H9 (cell line): ENCODE measurements at regions not wholly inside any gene's neighbourhood (a gene's known extent, or its start where the extent isn't known, plus 50 kb on each side); places are given as distances from the start of the nearest gene placed in this dataset.

Source experiments
- DNase-seq: peaks from one replicate; pipeline ENCODE4 v3.0.0-alpha.2; 2017
- H2AFZ ChIP-seq: one replicate; pipeline ENCODE4 v1.6.1; 2013; ENCODE audit warnings: mild to moderate bottlenecking, low read length, control low read depth, moderate library complexity
- H2AK5ac ChIP-seq: 2 replicates; pipeline ENCODE4 v1.6.1; 2013; ENCODE audit warnings: low read length, control low read depth, mixed read lengths; ENCODE audit not compliant: insufficient read length
- H2BK120ac ChIP-seq: one replicate; pipeline ENCODE4 v1.6.1; 2013; ENCODE audit warnings: low read depth, mild to moderate bottlenecking, low read length, control low read depth, inconsistent platforms; ENCODE audit not compliant: poor library complexity, severe bottlenecking
- H2BK12ac ChIP-seq: 2 replicates; pipeline ENCODE4 v1.6.1; 2013; ENCODE audit warnings: low read length, control low read depth, mixed read lengths, low read depth; ENCODE audit not compliant: insufficient read length
- H2BK15ac ChIP-seq: 2 replicates; pipeline ENCODE4 v1.6.1; 2013; ENCODE audit warnings: low read depth, low read length, control low read depth
- H2BK20ac ChIP-seq: one replicate; pipeline ENCODE4 v1.6.1; 2013; ENCODE audit warnings: low read depth, mild to moderate bottlenecking, low read length, control low read depth, inconsistent platforms; ENCODE audit not compliant: poor library complexity, severe bottlenecking
- H2BK5ac ChIP-seq: 2 replicates; pipeline ENCODE4 v1.6.1; 2013; ENCODE audit warnings: low read length, control low read depth, mixed read lengths; ENCODE audit not compliant: insufficient read length
- H3K14ac ChIP-seq: 2 replicates; pipeline ENCODE4 v1.6.1; 2013; ENCODE audit warnings: low read length, control low read depth; ENCODE audit not compliant: insufficient read depth
- H3K18ac ChIP-seq: 2 replicates; pipeline ENCODE4 v1.6.1; 2013; ENCODE audit warnings: low read depth, mild to moderate bottlenecking, mixed read lengths, low read length, control low read depth; ENCODE audit not compliant: insufficient read length
- H3K23ac ChIP-seq: 2 replicates; pipeline ENCODE4 v1.6.1; 2013; ENCODE audit warnings: low read length, control low read depth, mixed read lengths, low read depth; ENCODE audit not compliant: insufficient read length
- H3K23me2 ChIP-seq: 2 replicates; pipeline ENCODE4 v1.6.1; 2013; ENCODE audit warnings: low read depth, mild to moderate bottlenecking, mixed read lengths, low read length, control low read depth; ENCODE audit not compliant: insufficient read length, poor library complexity, severe bottlenecking
- H3K27ac ChIP-seq: 2 replicates; pipeline ENCODE4 v1.5.1; 2013; ENCODE audit warnings: low read length, control low read depth, mixed read lengths, low read depth; ENCODE audit not compliant: insufficient read length
- H3K27me3 ChIP-seq: 2 replicates; pipeline ENCODE4 v1.6.1; 2013; ENCODE audit warnings: low read length, control low read depth, inconsistent platforms; ENCODE audit not compliant: insufficient read depth
- H3K4ac ChIP-seq: 2 replicates; pipeline ENCODE4 v1.6.1; 2013; ENCODE audit warnings: low read depth, mild to moderate bottlenecking, control low read depth, inconsistent platforms, low read length, moderate library complexity
- H3K4me1 ChIP-seq: 2 replicates; pipeline ENCODE4 v1.6.1; 2013; ENCODE audit warnings: low read length, control low read depth, inconsistent platforms; ENCODE audit not compliant: insufficient read depth
- H3K4me2 ChIP-seq: 2 replicates; pipeline ENCODE4 v1.6.1; 2013; ENCODE audit warnings: low read length, control low read depth, mixed read lengths; ENCODE audit not compliant: insufficient read length, insufficient read depth
- H3K56ac ChIP-seq: 2 replicates; pipeline ENCODE4 v1.6.1; 2013; ENCODE audit warnings: low read depth, mild to moderate bottlenecking, mixed read lengths, low read length, control low read depth; ENCODE audit not compliant: insufficient read length
- H3K79me1 ChIP-seq: 2 replicates; pipeline ENCODE4 v1.6.1; 2013; ENCODE audit warnings: low read depth, mild to moderate bottlenecking, moderate library complexity, low read length, control low read depth, inconsistent platforms; ENCODE audit not compliant: insufficient read depth, poor library complexity, severe bottlenecking
- H3K79me2 ChIP-seq: 2 replicates; pipeline ENCODE4 v1.6.1; 2013; ENCODE audit warnings: low read length, control low read depth, inconsistent platforms; ENCODE audit not compliant: insufficient read depth
- H3K9ac ChIP-seq: 2 replicates; pipeline ENCODE4 v1.6.1; 2013; ENCODE audit warnings: low read length, control low read depth, mixed read lengths; ENCODE audit not compliant: insufficient read length; ENCODE audit errors: extremely low read depth
- H3K9me3 ChIP-seq: one replicate; pipeline ENCODE4 v1.6.1; 2013; ENCODE audit warnings: low read depth, low read length, inconsistent platforms; ENCODE audit not compliant: control insufficient read depth
- H3T11ph ChIP-seq: one replicate; pipeline ENCODE4 v1.6.1; 2013; ENCODE audit warnings: mild to moderate bottlenecking, low read length, control low read depth, inconsistent platforms
- H4K20me1 ChIP-seq: one replicate; pipeline ENCODE4 v1.6.1; 2013; ENCODE audit not compliant: control insufficient read depth, insufficient read length, insufficient read depth
- H4K5ac ChIP-seq: 2 replicates; pipeline ENCODE4 v1.6.1; 2013; ENCODE audit warnings: low read depth, mild to moderate bottlenecking, mixed read lengths, low read length, control low read depth; ENCODE audit not compliant: insufficient read length
- H4K8ac ChIP-seq: replicated peaks from 2 replicates; pipeline ENCODE4 v1.6.1; 2013; ENCODE audit warnings: low read length, control low read depth, mixed read lengths, low read depth; ENCODE audit not compliant: insufficient read length
- H4K91ac ChIP-seq: 2 replicates; pipeline ENCODE4 v1.6.1; 2013; ENCODE audit warnings: low read depth, mild to moderate bottlenecking, moderate library complexity, mixed read lengths, low read length, control low read depth; ENCODE audit not compliant: insufficient read length
- H3K27ac Mint-ChIP-seq, 3 experiments: 2 replicates in 2 of 3; 3 replicates in 1 of 3; pipeline ENCODE4 v1.8.0; 2020 to 2021; ENCODE audit warnings: mixed read lengths in 3 of 3, mild to moderate bottlenecking in 1 of 3, moderate library complexity in 1 of 3
- H3K27me3 Mint-ChIP-seq: 2 replicates; pipeline ENCODE4 v1.8.0; 2021; ENCODE audit warnings: low read depth, mild to moderate bottlenecking, moderate library complexity, mixed read lengths
- H3K36me3 Mint-ChIP-seq, 3 experiments: 2 replicates in 2 of 3; 3 replicates in 1 of 3; pipeline ENCODE4 v1.8.0; 2020 to 2021; ENCODE audit warnings: low read depth in 3 of 3, mixed read lengths in 3 of 3; ENCODE audit not compliant: insufficient read depth in 1 of 3
- H3K4me1 Mint-ChIP-seq, 2 experiments: 2 replicates each; pipeline ENCODE4 v1.8.0; 2020; ENCODE audit warnings: mixed read lengths in 2 of 2
- H3K4me3 Mint-ChIP-seq, 2 experiments: 2 replicates in 1 of 2; 3 replicates in 1 of 2; pipeline ENCODE4 v1.8.0; 2020 to 2021; ENCODE audit warnings: mild to moderate bottlenecking in 2 of 2, mixed read lengths in 2 of 2, moderate library complexity in 1 of 2
- H3K9me3 Mint-ChIP-seq, 2 experiments: 2 replicates in 1 of 2; 3 replicates in 1 of 2; pipeline ENCODE4 v1.8.0; 2020; ENCODE audit warnings: mild to moderate bottlenecking in 2 of 2, mixed read lengths in 2 of 2, moderate library complexity in 1 of 2
- WGBS: extraction: QIAGEN DNeasy Blood & Tissue Kit; methylation state at CpG from one replicate; pipeline ENCODE4 v1.1.7; 2013; ENCODE audit warnings: missing lambda C conversion rate, low lambda C conversion rate, mixed read lengths; ENCODE audit not compliant: insufficient read length; ENCODE audit errors: extremely low coverage; 5-methylcytosine and 5-hydroxymethylcytosine counted together
- TF ChIP-seq, protein P1 (sequence below): fragments of 200-600 bp; sonication (generic); conservative IDR thresholded peaks from 3 replicates; pipeline ENCODE4 v1.8.0; 2021; ENCODE audit warnings: antibody characterized with exemption, mild to moderate bottlenecking

DNA sequence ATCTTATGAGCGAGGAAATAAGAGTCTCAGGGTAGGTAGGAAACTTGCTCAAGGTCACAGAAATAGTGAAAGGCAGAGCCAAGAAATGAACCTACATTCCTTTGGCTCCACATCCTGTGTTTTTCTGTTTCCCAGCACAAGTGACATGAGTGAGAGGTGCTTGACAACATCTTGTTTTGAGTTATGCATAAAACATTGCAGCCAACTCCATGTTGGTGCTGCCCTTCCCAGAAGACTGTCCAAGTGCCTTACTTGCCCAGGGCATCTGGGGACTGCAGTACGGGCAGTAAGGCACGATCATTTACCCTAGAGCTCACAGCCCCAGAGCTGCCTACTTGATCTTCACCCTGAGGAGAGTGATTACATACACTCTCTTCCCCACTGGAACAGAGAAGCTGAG, 148.8 kb downstream of the NOC3L start:
- no peak overlapping the region; a peak in 2 of 7 replicates for H3K27ac Mint-ChIP-seq
- no peaks in the 10 kb centered on the region for H3K36me3 Mint-ChIP-seq
- no peaks in the 10 kb centered on the region; the same call in 1 of the 2 replicates for H3K27me3 Mint-ChIP-seq
- Histone ChIP-seq H3K56ac (no peak overlapping the region), H3K4ac (no peak overlapping the region), H4K91ac (no peak overlapping the region), H3K79me1 (no peaks in the 10 kb centered on the region), H3K9ac (no peak overlapping the region), H2BK120ac (no peak overlapping the region), H2AFZ (no peak overlapping the region), H3K79me2 (no peaks in the 10 kb centered on the region), H3K9me3 (no peaks in the 10 kb centered on the region), H3K23ac (no peak overlapping the region), H3K14ac (no peak overlapping the region), H3K23me2 (no peaks in the 10 kb centered on the region), H4K5ac (no peak overlapping the region), H3K27ac (no peak overlapping the region), H3K4me1 (peaks cover 9% of the 10 kb centered on the region), H2BK12ac (no peak overlapping the region), H3K18ac (no peak overlapping the region), H3K4me2 (no peak overlapping the region), H4K8ac (no peak overlapping the region), H2BK5ac (no peak overlapping the region), H2BK20ac (no peak overlapping the region), H4K20me1 (no peaks in the 10 kb centered on the region), H3K27me3 (no peaks in the 10 kb centered on the region), H3T11ph (no peak overlapping the region), H2AK5ac (no peak overlapping the region), H2BK15ac (no peak overlapping the region)
- peak overlapping the region in 1 of 2 experiments; percentile 4; a peak in 1 of 5 replicates for H3K4me3 Mint-ChIP-seq
- WGBS, result no CpG with 5 or more reads among the region's 3 CpGs
- TF ChIP-seq, protein P1, sequence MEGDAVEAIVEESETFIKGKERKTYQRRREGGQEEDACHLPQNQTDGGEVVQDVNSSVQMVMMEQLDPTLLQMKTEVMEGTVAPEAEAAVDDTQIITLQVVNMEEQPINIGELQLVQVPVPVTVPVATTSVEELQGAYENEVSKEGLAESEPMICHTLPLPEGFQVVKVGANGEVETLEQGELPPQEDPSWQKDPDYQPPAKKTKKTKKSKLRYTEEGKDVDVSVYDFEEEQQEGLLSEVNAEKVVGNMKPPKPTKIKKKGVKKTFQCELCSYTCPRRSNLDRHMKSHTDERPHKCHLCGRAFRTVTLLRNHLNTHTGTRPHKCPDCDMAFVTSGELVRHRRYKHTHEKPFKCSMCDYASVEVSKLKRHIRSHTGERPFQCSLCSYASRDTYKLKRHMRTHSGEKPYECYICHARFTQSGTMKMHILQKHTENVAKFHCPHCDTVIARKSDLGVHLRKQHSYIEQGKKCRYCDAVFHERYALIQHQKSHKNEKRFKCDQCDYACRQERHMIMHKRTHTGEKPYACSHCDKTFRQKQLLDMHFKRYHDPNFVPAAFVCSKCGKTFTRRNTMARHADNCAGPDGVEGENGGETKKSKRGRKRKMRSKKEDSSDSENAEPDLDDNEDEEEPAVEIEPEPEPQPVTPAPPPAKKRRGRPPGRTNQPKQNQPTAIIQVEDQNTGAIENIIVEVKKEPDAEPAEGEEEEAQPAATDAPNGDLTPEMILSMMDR, result no peak
- peaks cover 29 to 30% of the 10 kb centered on the region in 2 experiments for H3K4me1 Mint-ChIP-seq
- H3K9me3 Mint-ChIP-seq, result peaks cover 0 to 3% of the 10 kb centered on the region in 2 experiments; a peak in 1 of 5 replicates
- no peak for DNase-seq
